OCI-M1 (cell line): ENCODE measurements at regions not wholly inside any gene's neighbourhood (a gene's known extent, or its start where the extent isn't known, plus 50 kb on each side); places are given as distances from the start of the nearest gene placed in this dataset.

Experiments used
- DNase-seq: peaks from one replicate; lab custom pipeline; 2025; lab: John Stamatoyannopoulos, UW

- no peak for DNase-seq
Measured at GRCh38 chr5:171580502-171581265, 161.2 kb downstream of the FGF18 start.

DNA sequence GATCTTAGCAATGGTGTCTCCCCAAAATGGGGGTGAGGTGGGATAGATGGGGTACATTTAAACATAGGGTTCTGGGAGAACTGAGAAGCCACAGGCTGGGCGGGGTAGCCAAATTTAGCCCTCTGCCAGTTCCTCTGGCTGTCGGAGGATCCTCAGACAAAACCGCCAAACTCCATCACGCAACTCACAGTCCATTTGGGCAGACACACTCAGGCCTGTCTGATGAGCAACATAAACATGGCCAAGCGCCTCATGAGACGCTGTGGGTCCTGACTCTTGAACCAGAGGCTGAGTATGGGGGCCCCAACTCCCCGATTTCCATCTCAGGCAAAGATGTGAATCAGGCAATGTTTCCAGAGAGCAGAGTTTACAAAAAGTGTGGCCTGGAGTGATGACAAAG, 162.3 kb downstream of the FGF18 start:
- DNase-seq = no peak

GRCh38 chr5:171582849-171583248, 163.4 kb downstream of the FGF18 start:
- DNase-seq = no peak

DNA sequence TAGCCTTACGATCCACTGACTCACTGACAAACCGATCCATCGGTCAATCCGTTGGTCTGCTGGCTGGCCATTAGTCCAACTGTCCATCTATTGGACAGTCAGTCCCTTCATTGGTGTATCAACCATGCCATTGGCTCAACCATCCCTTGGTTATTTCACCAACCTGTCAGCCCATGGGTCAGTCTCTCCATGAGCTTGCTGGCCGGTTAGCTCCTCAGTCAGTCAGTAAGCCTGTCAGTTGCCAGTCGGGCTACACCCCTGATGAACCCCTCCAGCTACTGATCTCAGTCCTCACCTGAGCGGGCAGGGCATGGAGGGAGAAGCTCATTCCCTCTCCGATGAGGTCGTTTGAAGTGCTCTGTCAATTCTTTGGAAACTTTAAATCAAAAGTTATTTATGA, 166.5 kb downstream of the FGF18 start:
- DNase-seq = no peak

DNA sequence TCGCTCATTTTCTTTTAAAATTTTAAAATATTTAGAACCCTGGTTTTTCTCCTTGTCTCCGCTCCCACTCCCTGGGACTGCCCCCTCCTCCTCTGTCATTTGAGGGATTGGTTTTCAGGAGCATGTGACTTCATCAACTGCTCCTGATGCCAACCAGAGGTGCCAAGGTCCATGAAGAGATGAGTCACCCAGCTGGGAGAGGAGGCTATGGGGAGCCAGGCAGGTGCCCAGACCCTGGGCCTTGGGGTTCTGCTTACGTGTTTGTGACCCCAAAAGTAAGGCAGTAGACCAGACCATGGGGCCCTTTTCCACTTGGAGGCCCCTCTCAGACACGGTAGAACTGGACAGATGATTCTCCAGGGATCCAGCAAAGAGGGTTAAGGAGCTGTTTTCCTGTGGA, 167.0 kb downstream of the FGF18 start:
- no peak for DNase-seq

DNA sequence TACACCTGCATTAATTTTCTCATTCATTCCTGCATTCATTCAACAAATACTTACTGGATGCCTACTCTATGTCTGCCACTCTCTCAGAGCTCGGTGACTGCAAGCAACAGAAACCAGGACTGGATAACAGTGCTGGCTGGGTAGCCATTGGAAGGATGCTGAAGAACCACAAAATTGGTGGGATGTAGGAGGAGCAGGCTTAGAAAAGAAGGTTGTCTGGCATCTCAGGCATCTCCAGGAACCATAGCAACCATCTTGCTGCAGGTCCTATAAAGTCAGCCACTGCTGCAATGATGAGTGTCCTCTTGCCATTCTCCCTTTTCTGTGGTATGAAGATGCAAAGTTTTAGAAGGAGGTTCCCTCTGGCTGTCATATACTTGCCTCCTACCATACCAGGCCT, 168.6 kb downstream of the FGF18 start:
- DNase-seq = no peak

- DNase-seq = no peak
Measured at GRCh38 chr5:171588790-171589189, 169.3 kb downstream of the FGF18 start.

DNA sequence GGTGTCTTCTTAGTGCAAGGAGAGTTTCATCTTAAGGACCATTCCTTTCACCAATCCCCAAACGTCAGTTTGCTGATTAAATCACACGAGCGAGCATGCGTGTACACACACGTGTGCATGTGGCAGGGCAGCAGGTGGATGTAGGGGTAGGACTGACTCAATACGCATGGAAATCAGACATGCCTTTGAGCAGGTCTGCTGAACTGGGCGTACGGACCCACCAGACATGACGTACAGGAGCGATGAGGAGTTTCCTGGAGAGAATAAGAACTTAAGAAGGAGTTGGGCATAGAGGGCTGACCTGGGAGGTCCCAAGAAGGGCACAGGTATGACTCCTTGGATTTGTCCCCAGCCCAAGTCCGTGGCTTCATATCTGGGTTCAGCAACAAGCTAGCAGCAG, 170.0 kb downstream of the FGF18 start:
- no peak for DNase-seq

DNA sequence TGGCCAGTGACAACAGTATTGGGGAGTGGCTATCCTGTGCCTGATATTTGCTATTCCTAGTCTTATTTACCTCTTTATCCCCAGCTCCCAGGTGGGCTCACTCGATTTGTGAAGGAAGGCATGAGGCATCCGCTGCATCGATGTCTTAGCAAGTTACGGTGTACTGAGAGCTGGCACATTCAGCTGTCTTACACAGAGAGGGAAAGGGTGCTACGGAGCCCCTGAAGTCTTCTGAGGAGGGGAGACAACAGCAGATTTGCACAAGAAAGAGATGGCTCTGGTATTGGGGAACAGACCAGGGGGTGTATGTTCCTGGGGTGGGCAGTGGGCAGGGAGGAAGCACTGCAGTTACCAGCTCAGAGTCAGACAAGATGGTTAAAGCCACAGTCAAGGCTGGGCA, 172.6 kb downstream of the FGF18 start:
- no peak for DNase-seq

- no peak for DNase-seq
Measured at GRCh38 chr5:171592736-171593135, 173.3 kb downstream of the FGF18 start.

DNA sequence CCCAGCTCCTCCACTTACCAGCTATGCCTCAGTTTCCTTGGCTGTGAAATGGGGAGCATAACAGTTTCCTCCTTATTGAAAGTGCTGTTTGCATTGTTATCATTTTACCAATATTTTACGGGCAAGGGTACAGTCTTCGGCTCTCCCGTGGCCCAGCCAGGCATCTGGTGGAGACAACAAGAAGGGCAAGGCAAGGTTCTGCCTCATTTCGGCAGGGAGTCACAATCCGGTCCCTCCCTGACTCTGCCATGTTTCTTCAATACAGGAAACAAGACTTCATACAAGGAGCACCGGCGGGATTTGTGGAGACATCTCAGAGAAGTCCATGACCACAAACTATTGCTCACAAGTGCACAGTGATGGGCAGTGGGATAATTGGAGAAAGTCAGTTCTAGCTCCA, 174.0 kb downstream of the FGF18 start:
- no peak for DNase-seq

- no peak for DNase-seq
Measured at GRCh38 chr5:171593976-171594375, 174.5 kb downstream of the FGF18 start.

- DNase-seq = no peak
Measured at GRCh38 chr5:171595401-171595800, 176.0 kb downstream of the FGF18 start.

DNA sequence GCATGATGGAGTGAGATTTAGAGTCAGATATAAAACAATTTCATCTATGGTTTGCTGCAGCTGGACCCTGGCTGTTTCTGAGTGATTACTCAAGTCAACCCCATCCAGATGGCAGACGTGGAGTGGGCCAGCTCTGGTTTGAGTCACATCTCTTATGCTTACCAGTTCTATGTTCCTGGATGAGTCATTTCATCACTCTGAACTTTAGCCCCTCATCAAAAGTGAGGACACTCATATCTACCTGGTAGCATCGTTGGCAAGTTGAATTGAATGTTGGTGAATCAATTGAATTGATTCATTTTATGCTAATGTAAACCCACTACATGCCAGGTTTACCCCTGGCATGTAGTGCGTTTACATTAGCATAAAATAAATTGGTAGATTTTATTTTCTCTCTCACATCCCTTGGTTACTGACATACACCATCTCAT, 176.4 kb downstream of the FGF18 start:
- DNase-seq = no peak

- no peak for DNase-seq
Measured at GRCh38 chr5:171596391-171596878, 177.0 kb downstream of the FGF18 start.

- no peak for DNase-seq
Measured at GRCh38 chr5:171597946-171598640, 178.6 kb downstream of the FGF18 start.

- DNase-seq = no peak
Measured at GRCh38 chr5:171598641-171599152, 179.2 kb downstream of the FGF18 start.

GRCh38 chr5:171599411-171599810, 180.0 kb downstream of the FGF18 start:
- no peak for DNase-seq

DNA sequence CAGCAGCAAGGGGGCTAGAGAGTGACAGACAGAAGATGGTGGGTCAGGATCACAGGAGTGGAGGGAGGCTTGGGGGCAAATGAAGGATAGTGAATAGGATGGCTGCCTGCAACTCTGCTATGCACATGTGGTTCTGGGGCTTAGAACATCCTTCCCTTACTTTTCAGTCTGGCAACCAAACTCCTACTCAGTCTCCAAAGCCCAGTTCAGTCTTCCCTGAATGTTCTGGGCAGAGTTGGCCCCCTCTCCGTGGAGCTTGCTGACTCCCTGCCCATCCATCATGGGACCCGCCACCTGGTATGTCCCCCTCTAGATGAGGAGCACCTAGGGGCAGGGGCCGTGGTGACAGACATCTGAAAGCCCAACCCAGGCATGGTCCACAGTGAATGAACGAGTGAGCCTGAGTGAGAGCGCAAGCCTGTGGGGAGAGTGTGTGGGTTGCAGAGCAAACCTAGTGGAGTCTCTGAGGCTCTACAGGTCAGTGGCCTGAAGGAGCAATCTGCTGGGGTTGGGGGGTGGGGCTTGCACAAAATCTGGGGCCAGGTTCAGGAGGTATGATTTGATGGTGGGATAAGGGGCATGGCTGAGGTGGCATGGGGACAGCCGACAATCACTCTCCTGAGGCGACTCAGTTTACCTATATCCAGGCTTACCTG, 180.6 kb downstream of the FGF18 start:
- DNase-seq = no peak

GRCh38 chr5:171600741-171601265, 181.4 kb downstream of the FGF18 start:
- DNase-seq = peak; percentile 12

DNA sequence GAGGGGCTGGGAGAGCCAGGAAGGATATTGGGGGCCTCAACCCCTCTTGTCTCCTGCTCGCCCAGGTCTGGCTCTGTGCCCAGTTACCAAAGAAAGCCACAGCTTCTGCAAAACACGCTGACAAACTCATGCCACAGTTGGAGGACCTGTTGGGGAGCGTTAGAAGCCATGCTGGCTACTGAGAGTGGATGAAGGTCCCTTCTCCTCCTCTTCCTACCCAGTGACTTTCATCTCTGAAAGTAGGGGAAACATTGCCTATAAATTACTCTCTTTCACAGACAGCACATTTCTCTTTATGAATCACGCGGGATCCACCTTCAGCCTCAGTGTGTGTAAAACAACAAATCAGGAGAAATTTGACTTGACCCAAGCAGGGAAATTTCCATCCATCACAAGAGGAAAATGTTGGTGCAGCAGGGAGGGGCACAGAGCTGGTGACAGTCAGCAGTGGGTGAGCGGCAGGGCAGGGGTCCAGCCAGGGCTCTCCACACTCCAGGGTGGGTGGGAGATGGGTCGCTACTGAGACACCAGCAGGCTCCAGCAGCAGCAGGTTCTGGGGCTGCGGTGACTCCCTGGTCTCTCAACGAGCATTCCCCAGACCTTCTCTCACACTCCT, 181.9 kb downstream of the FGF18 start:
- DNase-seq = no peak

GRCh38 chr5:171603591-171603990, 182.0 kb upstream of the SMIM23 start:
- no peak for DNase-seq
